T-helper 1 cell treated with Interleukin-12 subunit alpha and Interleukin-12 subunit beta and Interleukin-4 antibody, amounts not matched to agents 30 μg/mL and 1 μg/mL, for 36 hours (primary cell): ENCODE measurements at regions not wholly inside any gene's neighbourhood (a gene's known extent, or its start where the extent isn't known, plus 50 kb on each side); places are given as distances from the start of the nearest gene placed in this dataset.

Experiments
- H3K27ac Mint-ChIP-seq: one replicate; pipeline ENCODE4 v1.8.0; 2021; ENCODE audit warnings: mild to moderate bottlenecking, mixed read lengths
- H3K27me3 Mint-ChIP-seq: one replicate; pipeline ENCODE4 v1.8.0; 2021; ENCODE audit warnings: low read depth, mixed read lengths
- H3K36me3 Mint-ChIP-seq: one replicate; pipeline ENCODE4 v1.8.0; 2021; ENCODE audit warnings: low read depth, mixed read lengths
- H3K4me1 Mint-ChIP-seq: one replicate; pipeline ENCODE4 v1.8.0; 2021; ENCODE audit warnings: low read depth, mixed read lengths
- H3K4me3 Mint-ChIP-seq: one replicate; pipeline ENCODE4 v1.8.0; 2021; ENCODE audit warnings: mild to moderate bottlenecking, moderate library complexity, mixed read lengths
- H3K9me3 Mint-ChIP-seq: one replicate; pipeline ENCODE4 v1.8.0; 2021; ENCODE audit warnings: mixed read lengths

GRCh38 chr10:128867819-128868218 is 599.2 kb upstream of the MGMT start:
- H3K4me1 Mint-ChIP-seq, result no peaks in the 10 kb centered on the region
- H3K9me3 Mint-ChIP-seq, result no peaks in the 10 kb centered on the region
- no peaks in the 10 kb centered on the region for H3K36me3 Mint-ChIP-seq
- no peak overlapping the region for H3K27ac Mint-ChIP-seq
- H3K27me3 Mint-ChIP-seq, result no peaks in the 10 kb centered on the region
- no peak overlapping the region for H3K4me3 Mint-ChIP-seq

- Mint-ChIP-seq H3K27me3 (no peaks in the 10 kb centered on the region), H3K36me3 (no peaks in the 10 kb centered on the region), H3K4me3 (no peak overlapping the region), H3K27ac (no peak overlapping the region), H3K9me3 (no peaks in the 10 kb centered on the region), H3K4me1 (no peaks in the 10 kb centered on the region)
Measured at GRCh38 chr10:128868481-128868880, 598.6 kb upstream of the MGMT start.

GRCh38 chr10:128869101-128869749 is 597.8 kb upstream of the MGMT start:
- H3K27ac Mint-ChIP-seq, result no peak overlapping the region
- no peaks in the 10 kb centered on the region for H3K27me3 Mint-ChIP-seq
- no peaks in the 10 kb centered on the region for H3K4me1 Mint-ChIP-seq
- no peaks in the 10 kb centered on the region for H3K36me3 Mint-ChIP-seq
- H3K9me3 Mint-ChIP-seq, result no peaks in the 10 kb centered on the region
- no peak overlapping the region for H3K4me3 Mint-ChIP-seq

- no peak overlapping the region for H3K27ac Mint-ChIP-seq
- no peaks in the 10 kb centered on the region for H3K4me1 Mint-ChIP-seq
- H3K4me3 Mint-ChIP-seq, result no peak overlapping the region
- no peaks in the 10 kb centered on the region for H3K9me3 Mint-ChIP-seq
- no peaks in the 10 kb centered on the region for H3K27me3 Mint-ChIP-seq
- H3K36me3 Mint-ChIP-seq, result no peaks in the 10 kb centered on the region
Measured at GRCh38 chr10:128870830-128871597, 596.0 kb upstream of the MGMT start.

GRCh38 chr10:128871671-128872231 is 595.3 kb upstream of the MGMT start:
- Mint-ChIP-seq H3K27ac (no peak overlapping the region), H3K9me3 (no peaks in the 10 kb centered on the region), H3K27me3 (no peaks in the 10 kb centered on the region), H3K36me3 (no peaks in the 10 kb centered on the region), H3K4me1 (no peaks in the 10 kb centered on the region), H3K4me3 (no peak overlapping the region)

- Mint-ChIP-seq H3K9me3 (no peaks in the 10 kb centered on the region), H3K4me1 (no peaks in the 10 kb centered on the region), H3K36me3 (no peaks in the 10 kb centered on the region), H3K4me3 (no peak overlapping the region), H3K27ac (no peak overlapping the region), H3K27me3 (no peaks in the 10 kb centered on the region)
Measured at GRCh38 chr10:128873411-128874054, 593.5 kb upstream of the MGMT start.

- no peaks in the 10 kb centered on the region for H3K9me3 Mint-ChIP-seq
- H3K27me3 Mint-ChIP-seq, result peaks cover 3% of the 10 kb centered on the region
- no peak overlapping the region for H3K27ac Mint-ChIP-seq
- no peak overlapping the region for H3K4me3 Mint-ChIP-seq
- no peaks in the 10 kb centered on the region for H3K36me3 Mint-ChIP-seq
- H3K4me1 Mint-ChIP-seq, result no peaks in the 10 kb centered on the region
Measured at GRCh38 chr10:128874331-128874730, 592.7 kb upstream of the MGMT start.

GRCh38 chr10:128875030-128875744 is 591.9 kb upstream of the MGMT start:
- H3K27ac Mint-ChIP-seq, result no peak overlapping the region
- H3K4me1 Mint-ChIP-seq, result no peaks in the 10 kb centered on the region
- H3K9me3 Mint-ChIP-seq, result no peaks in the 10 kb centered on the region
- H3K4me3 Mint-ChIP-seq, result no peak overlapping the region
- no peaks in the 10 kb centered on the region for H3K36me3 Mint-ChIP-seq
- peaks cover 4% of the 10 kb centered on the region for H3K27me3 Mint-ChIP-seq

GRCh38 chr10:128875956-128876736 is 590.9 kb upstream of the MGMT start:
- Mint-ChIP-seq H3K27ac (no peak overlapping the region), H3K9me3 (no peaks in the 10 kb centered on the region), H3K27me3 (peaks cover 4% of the 10 kb centered on the region), H3K4me3 (no peak overlapping the region), H3K36me3 (no peaks in the 10 kb centered on the region), H3K4me1 (no peaks in the 10 kb centered on the region)

- no peaks in the 10 kb centered on the region for H3K4me1 Mint-ChIP-seq
- H3K9me3 Mint-ChIP-seq, result no peaks in the 10 kb centered on the region
- no peak overlapping the region for H3K4me3 Mint-ChIP-seq
- H3K27me3 Mint-ChIP-seq, result peaks cover 4% of the 10 kb centered on the region
- no peak overlapping the region for H3K27ac Mint-ChIP-seq
- no peaks in the 10 kb centered on the region for H3K36me3 Mint-ChIP-seq
Measured at GRCh38 chr10:128877141-128877540, 589.9 kb upstream of the MGMT start.

GRCh38 chr10:128877936-128878335 is 589.1 kb upstream of the MGMT start:
- Mint-ChIP-seq H3K4me1 (no peaks in the 10 kb centered on the region), H3K27me3 (peaks cover 4% of the 10 kb centered on the region), H3K36me3 (no peaks in the 10 kb centered on the region), H3K4me3 (no peak overlapping the region), H3K9me3 (no peaks in the 10 kb centered on the region), H3K27ac (no peak overlapping the region)

- Mint-ChIP-seq H3K9me3 (no peaks in the 10 kb centered on the region), H3K27me3 (peaks cover 4% of the 10 kb centered on the region), H3K4me1 (no peaks in the 10 kb centered on the region), H3K36me3 (no peaks in the 10 kb centered on the region), H3K4me3 (no peak overlapping the region), H3K27ac (no peak overlapping the region)
Measured at GRCh38 chr10:128879030-128879429, 588.0 kb upstream of the MGMT start.

- Mint-ChIP-seq H3K27ac (no peak overlapping the region), H3K9me3 (no peaks in the 10 kb centered on the region), H3K4me3 (no peak overlapping the region), H3K27me3 (peaks cover 4% of the 10 kb centered on the region), H3K36me3 (no peaks in the 10 kb centered on the region), H3K4me1 (no peaks in the 10 kb centered on the region)
Measured at GRCh38 chr10:128879441-128880140, 587.5 kb upstream of the MGMT start.
